ENCODE measurements at regions not wholly inside any gene's neighbourhood (a gene's known extent, or its start where the extent isn't known, plus 50 kb on each side); places are given as distances from the start of the nearest gene placed in this dataset.

DNA sequence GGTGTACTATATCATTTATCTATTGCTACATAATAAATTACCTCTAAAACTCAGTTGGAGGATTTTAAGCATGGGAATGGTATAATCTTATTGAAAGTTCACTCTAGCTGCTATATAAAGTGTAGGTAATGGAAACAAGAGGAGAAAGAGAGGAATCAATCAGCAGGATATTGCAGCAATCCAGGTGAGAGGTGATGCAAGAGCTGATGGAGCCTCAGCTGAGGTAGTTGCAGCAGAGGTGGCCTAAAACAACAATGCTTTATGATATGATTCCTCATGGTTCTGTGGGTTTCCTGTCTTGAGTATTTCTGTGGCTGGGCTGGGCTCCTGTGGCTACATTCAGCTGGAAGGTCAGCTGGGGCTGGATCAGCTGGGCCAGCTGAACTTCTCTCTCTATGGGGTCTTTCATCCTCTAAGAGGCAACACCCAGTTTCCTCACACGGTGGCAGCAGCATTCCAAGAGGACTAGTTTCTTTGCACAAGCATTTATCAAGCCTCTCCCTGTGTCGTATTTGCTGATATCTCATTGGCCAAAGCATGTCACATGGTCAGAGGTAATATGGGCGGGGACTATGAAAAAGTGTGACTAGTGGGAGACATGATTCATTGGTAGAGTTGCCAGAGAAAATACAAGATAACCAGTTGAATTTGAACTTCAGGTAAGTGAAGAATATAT is 135.4 kb upstream of the LARGE1 start:
- no peak for DNase-seq

DNA sequence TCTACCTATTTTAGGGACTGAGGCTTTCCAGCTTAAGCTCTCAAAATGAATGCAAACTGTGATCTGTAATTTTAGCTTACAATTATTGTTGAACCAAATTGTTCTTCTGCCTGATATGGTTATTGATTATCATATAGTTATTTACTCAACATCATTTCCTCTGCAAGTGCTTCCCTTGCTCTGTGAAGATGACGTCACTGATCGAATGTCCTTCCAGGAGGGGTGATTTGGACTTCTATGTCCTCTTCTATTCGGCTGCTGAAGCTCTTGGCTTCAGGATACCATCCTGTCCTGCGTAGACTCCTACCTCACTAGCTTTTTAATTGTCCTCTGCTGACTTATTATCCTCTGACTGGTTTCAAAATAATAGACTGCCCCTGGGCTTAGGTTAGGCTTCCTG is 137.4 kb upstream of the LARGE1 start:
- no peak for DNase-seq

DNA sequence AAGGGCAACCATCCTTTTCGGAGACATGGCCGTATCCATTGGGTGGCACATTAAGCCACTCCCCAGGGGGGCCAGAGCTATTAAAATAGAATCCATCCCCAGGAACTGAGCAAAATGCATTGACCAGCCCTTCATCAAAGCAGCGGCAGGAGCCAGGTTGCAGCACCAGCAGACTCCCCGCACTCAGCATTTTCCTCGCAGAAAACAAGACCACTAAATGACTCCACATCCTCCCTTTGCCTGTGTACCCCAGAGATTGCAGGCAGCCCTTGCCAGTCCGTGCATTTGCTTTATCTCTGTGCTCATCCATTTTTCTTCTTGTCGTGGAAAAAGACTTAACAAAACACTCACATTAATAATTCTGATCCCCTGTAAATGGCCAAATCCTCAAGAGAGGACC is 144.4 kb upstream of the LARGE1 start:
- DNase-seq = no peak

DNA sequence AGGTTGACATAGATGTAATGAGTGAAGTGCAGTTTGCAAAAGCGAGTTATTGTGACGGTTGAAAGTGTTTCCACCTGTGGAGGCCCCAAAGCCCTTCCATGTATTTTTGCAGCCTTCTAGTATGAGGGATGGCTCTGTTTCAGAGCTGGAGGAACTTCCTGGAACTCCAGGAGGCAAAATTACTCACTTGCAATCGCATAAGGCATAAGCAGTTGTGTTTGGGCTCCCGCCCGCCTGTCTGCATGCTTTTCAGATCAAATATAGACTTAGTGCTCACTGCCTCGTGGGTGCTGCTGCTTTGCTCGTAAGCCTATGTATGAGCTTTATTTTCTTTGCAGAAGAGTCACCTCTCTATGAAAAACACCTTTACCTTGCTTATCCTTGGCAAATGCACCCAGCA is 146.8 kb upstream of the LARGE1 start:
- no peak for DNase-seq

DNA sequence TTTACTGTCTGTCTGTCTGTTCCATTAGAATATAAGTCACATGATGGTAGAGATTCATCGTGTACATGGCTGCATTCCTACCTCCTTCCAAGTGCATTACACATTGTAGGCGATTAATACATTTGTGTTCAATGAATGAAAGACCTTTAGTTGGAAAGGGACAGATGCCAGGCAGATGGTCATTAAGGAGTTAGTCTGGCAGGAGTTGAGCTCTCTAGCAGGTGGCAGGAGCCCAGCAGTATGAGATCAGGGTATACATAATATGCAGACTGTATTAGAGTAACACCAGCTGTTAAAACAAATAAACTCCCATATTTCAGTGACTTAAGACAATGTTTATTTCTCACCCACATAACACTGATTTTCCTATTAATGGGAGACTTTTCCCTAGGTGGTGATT is 147.7 kb upstream of the LARGE1 start:
- no peak for DNase-seq

DNA sequence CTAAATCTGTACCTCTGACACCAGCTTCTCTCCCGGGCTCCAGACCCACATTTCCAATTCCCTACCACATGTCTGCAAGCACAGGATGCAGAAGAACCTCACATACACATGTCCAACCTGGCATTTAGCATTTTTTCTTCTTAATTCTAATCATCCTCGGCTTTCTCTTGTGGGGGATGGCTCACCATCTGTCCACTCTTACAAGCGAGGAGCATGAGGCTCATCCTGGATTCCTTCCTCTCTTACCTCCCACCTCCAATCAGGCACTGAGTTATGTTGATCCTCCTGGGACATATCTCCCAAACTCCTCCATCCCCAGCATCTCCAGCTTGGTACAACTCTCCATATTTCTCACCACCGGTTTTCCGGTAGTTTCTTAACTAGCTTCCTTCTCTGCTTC is 149.8 kb upstream of the LARGE1 start:
- DNase-seq = no peak

DNA sequence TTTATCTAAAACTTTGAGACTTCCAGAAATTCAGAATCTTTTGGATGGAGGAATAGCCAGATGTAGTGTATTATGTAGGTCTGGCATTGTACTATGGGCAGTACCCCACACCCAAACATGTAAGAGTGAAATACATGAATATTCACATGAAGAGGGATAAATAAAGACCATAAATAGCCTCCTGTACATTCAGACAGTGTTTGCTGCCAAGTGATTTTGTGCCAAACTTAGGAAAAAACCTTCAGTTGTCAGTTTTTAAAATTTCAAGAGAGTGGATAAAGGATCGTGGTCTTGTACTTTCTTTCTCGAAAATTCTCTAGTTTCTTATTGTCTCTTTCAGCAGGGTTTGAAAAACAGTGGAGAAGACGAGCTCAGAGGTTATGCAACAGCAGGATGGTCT is 150.3 kb upstream of the LARGE1 start:
- DNase-seq = no peak

DNA sequence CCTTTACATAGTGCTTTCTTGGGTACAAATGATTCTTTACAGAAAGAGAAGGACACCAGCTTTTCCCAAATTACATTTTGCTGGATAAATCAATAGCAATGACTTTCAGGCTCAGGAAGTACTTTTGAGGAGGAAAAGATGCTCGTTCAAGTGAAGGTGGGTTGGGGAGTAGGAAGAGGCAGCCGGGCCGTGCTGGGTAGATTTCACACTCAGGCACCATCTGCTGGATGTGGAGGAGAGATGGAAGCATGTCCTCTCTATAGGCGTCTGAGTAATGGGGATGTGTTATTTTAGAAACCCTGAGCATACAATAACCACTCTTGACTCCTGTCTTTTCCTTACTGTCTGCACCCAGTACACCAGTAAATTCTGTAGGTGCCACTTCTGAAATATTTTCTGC is 152.3 kb upstream of the LARGE1 start:
- no peak for DNase-seq

DNA sequence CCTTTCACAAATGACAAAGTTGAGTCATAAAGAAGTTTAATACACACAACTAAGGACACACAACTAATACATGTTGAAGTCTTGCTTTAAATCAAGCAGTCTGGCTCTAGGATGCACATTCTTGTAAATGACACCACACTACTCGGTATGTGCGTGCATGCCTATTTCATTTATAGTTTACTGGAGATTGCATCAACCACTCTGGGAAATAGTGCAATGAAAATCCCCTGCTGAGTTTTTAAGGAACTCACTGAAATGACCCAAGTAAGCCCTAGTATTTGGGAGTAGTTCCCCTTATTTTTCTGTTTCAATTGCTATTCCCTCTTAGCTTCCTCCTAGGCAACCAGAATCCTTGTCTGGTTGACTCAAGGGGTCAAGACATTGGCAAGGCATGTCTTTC is 160.2 kb upstream of the LARGE1 start:
- no peak for DNase-seq

DNA sequence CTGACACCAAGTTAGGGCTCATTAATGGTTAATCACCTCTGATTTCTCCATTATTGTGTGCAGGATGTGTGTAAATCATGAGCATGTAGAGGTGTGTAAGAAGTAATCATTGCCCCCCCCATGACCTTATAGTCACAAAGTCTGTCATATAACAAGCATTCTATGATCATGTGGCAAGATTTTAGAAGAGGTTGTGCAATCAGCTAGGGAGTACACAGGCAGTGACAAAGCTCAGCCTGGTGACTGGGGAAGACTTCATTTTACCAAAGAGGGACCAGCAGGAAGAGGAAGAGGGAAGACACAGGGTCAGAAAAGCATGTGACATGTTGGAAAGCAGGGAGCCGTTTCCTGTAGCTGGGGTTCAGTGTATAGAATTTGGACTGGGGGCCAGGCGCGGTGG is 176.5 kb upstream of the LARGE1 start:
- no peak for DNase-seq

DNA sequence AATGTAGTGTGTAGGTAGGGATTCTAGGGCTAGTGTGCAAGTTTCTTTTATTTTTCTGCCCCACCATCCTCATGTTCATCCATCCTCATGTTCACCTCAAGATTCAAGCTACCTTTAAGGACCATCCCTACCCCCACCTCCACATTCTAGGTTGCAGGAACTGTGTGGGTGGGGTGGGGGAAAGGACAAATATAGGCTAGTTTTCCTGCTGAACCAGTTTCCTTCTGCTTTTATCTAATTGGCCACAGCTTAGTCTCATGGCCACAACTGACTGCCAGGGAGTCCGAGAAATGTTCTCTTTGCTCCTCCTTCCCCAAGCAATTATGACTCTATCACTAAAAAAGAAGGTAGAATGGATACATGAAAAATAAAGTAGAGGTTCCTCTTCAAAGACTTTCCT is 179.0 kb upstream of the LARGE1 start:
- DNase-seq = no peak

DNA sequence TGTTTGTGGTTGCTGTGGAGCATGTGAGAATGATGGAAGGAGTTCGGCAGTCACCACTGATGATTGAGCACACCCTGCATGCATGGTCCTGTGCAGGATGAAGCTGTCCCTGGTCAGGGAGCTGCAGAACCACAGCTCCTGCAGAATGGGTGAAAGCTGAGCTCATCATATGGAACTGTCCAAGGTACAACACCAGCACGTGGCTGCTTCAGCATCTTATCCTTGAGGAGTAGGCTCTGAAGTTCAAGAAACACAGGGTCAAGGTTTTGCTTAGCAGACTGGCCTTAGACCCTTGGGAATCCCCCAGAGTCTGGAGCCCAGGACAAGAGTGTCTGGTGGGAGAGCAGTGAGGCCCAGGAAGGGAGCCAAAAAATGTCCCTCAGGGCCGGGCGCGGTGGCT is 182.4 kb upstream of the LARGE1 start:
- no peak for DNase-seq

DNA sequence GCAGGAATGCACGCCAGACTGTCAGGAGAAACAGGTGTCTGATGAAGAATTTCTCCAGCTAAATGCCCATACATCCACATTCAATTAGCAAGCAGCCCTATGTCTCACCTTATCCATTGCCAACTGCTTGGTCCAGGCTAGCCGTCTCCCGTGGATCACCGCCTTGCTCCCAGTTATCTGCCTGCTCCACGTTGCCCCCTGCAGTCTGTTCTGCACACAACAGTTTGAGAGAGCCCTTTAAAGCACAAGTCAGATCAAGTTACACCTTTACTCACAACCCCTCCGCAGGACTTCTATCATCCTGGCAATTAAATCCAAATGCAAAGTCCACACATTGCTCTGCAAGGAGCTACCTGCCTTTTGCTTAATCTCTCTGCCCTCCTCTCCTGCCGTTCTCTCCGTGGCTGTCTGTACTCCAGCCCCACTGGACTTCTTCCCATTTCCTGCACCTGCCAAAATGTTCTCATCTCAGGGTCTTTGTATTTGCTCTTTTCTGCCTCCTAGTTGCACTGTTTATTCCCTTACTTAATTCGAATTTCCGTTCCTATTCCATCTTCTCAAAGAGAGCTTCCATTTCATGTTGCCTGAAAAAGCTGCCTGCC is 185.3 kb upstream of the LARGE1 start:
- peak; percentile 48 for DNase-seq

DNA sequence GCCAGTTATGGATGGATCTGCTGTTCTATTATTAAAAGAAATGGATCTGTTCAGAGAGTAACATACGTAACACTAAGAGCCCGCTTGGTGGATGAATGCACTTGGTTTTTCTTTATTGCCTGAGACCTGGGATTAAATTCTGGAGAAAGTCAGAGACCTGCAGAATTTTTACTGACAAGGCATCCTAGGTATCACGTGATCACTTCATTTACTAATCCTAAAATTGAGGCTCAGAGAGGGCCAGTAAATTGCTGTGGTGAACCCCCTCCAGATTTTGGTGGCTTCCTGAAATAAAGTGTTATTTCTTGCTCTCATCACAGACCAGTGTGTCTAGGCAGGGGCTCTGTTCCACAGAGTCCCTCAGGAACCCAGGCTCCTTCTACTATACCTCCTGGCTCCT is 187.9 kb upstream of the LARGE1 start:
- no peak for DNase-seq

DNA sequence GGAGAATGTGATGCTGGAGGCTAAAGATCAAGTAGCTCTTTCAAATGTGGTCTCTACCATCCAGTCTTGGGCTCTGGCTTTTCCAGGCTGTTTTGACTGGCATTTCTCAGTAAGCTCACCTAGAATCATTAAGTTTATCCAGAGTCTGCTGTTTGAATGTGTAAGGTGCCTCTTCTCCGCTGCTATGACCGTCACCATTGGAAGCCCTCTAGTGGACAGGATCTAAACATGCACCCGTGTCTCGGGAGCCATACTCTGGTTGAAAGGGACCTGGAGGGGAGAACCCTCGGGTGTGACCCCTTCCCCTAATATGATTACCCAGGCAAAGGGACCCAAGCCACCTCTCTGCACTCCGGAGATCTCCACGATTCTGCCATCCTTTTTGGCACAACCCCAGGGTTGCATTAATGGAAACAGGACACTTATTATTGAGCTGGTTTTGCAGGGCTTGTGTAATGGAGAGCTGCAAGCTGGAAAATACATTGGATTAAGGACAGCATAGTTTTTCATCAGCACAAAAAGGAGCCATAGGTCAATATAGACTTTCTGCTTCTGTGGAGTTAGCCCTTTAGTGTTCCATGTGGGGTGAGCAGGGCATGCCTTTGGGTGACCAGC is 191.0 kb upstream of the LARGE1 start:
- DNase-seq = no peak

DNA sequence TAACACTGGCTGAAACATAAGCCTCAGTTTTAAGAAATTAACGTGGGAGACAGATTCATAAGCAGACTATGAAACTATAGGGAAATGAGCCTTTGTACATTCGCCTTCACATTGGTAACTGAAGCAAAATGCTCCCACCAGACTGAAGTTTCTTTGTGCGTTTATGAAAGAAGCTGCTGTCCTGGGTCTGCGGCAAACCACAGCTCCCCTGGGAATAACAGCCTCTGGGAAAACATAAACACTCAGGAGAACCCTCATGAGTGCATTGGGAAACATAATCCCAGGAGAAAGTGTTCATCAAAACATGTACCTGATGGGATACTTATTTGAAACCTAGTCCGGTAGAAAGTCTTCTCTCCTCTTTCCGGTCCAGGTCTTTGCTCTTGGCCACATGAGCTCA is 193.1 kb upstream of the LARGE1 start:
- DNase-seq = no peak

DNA sequence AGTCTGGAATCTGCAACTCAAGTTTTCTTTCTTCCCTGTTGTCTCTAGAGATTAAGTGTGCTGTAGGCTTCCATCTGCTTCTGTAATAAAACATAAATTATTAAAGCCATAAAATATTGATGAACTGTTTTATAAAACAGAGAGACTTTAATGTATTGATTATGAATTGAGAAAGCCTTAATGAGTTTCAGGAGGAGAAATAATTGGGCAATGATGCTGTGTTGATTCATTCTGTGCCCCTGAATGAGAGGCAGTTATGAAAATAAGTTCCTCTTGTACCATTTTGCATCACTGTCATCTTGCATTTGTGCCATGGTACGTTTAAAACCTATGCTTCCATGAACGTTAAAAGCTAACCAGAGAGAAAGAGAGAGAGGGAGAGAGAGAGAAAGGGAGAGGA is 194.1 kb upstream of the LARGE1 start:
- no peak for DNase-seq

DNA sequence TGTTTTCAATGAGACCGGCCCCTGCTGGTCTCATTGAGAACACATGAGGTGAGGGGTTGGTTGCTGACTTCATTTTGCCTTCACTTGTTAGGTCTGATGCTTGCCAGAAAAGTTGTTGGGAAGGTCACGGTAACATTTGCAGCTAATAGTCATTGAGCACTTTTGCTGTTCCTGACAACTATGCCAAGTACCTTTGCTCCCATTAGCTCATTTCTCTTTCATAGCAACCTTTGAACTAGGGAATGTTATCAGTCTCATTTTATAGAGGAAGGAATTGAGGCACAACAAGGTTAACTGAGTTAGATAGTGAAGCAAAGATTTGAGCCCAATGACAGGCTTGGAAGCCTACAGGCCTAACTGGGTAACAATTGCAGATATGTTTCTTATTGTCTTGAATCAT is 195.4 kb upstream of the LARGE1 start:
- DNase-seq = no peak

DNA sequence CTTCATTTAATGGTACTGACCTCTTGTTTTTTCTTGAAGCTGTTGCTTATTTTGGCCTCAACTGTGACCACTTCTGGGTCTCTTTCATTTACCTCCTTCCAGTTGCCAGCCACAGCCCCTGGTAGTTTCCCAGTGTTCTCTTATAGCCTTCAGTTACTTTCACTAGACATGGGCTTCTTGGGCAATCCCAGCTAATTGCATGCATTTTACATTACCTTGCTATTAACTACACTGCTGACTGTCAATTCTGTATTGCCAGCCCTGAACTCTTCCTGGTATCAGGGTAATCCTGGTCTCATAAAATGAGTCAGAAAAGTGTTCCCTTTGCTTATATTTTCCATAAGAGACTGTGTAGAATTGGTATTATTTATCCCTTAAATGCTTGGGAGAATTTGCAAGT is 195.8 kb upstream of the LARGE1 start:
- no peak for DNase-seq

DNA sequence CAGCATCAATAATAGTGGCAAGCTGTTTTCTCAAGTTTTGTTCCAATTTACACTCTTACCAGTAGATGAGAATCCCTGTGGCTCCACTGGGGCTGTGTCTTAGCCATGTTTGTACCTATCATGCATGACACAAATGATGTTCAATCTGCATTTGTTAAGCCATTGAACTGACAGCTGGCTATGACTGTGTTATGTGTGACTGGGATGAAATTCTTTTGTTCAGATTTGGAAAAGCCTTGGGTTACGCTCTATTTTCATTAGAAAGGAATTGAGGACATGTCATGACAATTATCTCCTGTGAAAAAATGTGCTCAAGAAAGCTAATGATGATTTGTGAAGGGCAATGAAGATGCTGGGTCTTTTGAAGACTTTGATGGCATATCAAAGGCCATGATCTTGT is 201.8 kb upstream of the LARGE1 start:
- no peak for DNase-seq

DNA sequence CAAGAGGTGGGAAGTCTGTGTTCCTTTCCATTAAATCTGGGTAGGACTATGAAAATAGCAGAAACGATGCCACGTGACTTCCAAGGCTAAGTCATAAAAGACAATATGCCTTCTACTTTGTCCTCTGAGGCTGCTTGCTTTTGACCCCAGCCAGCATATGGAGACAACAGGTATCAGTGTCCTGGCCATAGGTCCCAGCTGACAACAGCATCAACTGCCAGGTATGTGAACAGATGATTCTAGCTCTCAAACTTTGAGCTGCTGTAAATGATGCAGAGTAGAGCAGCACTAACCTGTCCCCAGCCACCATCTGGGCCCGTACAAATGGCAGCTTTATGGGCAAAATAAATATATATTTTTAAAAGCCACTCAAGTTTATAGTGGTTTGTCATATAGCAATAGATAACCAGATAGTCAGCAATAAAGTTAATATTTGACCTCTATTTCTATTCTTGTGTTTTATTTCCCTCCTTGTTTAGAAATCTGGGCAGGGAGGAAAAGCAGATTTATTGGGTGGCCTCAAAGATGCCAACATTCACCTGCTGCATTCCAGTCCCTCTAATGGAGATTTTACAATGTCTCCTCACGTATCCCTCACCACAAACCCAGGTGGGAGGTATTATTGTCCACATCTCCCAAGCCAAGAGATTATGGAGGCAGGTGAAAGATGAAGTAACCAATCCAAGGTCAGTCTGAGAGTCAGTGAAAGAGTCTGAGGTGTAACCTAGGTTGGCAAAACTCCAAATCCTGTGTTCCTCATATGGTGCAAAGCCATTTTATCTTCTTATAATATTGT is 209.6 kb upstream of the LARGE1 start:
- DNase-seq = no peak

DNA sequence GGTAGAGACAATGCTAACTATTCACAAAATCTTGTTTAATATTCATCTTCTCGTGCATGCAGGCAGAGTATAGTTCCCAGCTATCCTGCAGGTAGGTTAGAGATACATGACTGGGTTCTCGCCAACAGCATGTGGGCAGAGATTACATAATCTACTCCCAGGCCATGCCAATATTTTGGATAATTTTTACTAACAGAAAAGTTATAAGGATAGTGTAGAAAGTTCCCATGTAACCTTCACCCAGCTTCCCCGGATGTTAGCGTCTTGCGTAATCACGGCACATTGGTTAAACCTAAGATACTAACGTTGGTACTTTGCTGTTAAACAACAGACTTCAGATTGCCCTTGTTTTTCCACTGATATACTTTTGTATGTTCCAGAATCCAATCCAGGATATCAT is 215.5 kb upstream of the LARGE1 start:
- DNase-seq = no peak

DNA sequence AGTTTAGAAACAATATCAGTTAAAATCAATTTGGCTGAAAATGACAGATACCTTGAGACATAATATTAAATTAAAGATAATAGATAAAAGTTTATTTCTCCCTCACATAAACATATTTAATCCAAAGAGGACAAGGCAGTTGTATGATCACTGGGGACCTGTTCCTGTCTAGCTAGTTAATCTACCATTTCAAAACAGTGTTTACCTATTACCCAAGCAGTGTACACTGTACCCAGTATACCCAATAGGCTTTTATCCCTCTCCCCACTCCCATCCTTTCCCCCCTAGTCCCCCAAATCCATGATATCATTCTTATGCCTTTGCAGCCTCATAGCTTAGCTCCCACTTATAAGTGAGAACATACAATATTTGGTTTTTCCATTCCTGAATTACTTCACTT is 229.7 kb upstream of the LARGE1 start:
- DNase-seq = no peak

DNA sequence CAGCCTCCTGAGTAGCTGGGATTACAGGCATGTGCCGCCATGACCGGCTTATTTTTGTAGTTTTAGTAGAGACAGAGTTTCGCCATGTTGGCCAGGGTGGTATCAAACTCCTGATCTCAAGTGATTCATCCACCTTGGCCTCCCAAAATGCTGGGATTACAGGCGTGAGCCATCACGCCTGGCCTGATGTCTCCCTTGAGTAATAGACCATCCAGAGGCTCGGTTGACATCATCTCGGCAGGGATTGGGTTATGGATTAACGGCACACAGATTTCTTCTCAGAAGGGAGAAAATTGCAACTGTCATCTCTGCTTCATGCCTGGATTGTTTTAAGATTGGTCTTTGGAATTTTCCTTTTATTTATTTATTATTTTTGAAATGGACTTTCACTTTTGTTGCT is 239.2 kb upstream of the LARGE1 start:
- DNase-seq = no peak
